ENCODE measurements at regions not wholly inside any gene's neighbourhood (a gene's known extent, or its start where the extent isn't known, plus 50 kb on each side); places are given as distances from the start of the nearest gene placed in this dataset.

DNA sequence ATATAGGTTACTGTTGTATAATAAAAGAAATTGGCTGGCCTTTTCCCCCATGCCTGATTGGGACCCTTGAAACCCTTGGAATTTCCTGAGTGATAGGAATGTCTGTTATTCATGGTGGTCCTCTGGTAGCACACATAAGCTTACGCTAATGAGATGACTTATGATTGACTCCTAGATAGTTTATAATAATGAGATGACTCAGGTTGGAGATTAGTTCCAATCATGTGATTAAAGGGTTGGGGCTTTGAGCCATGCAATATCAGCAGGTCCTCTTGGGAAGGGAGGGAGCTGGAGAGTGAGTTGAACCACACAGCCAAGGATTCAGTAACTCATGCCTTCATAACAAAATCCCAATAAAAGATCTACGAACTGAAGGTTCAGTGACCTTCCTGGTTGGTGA is 407.6 kb upstream of the MANEA start (continued):
- TF ChIP-seq, protein P1, sequence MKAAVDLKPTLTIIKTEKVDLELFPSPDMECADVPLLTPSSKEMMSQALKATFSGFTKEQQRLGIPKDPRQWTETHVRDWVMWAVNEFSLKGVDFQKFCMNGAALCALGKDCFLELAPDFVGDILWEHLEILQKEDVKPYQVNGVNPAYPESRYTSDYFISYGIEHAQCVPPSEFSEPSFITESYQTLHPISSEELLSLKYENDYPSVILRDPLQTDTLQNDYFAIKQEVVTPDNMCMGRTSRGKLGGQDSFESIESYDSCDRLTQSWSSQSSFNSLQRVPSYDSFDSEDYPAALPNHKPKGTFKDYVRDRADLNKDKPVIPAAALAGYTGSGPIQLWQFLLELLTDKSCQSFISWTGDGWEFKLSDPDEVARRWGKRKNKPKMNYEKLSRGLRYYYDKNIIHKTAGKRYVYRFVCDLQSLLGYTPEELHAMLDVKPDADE (IDR thresholded peaks at IDR 0.05): no peak
- TF ChIP-seq POLR2AphosphoS5 (IDR thresholded peaks at IDR 0.05; ENCODE audit: low read depth): no peak
- TF ChIP-seq NANOG (IDR thresholded peaks at IDR 0.05; ENCODE audit: borderline replicate concordance): no peak
- TF ChIP-seq ZNF114 (CRISPR knock-in tag; IDR thresholded peaks at IDR 0.05): no peak
- no peak for TF ChIP-seq EZH2 (IDR thresholded peaks at IDR 0.05; ENCODE audit: low read depth, unreplicated experiment)
- TF ChIP-seq JUNB (IDR thresholded peaks at IDR 0.05; ENCODE audit: unreplicated experiment): no peak

DNA sequence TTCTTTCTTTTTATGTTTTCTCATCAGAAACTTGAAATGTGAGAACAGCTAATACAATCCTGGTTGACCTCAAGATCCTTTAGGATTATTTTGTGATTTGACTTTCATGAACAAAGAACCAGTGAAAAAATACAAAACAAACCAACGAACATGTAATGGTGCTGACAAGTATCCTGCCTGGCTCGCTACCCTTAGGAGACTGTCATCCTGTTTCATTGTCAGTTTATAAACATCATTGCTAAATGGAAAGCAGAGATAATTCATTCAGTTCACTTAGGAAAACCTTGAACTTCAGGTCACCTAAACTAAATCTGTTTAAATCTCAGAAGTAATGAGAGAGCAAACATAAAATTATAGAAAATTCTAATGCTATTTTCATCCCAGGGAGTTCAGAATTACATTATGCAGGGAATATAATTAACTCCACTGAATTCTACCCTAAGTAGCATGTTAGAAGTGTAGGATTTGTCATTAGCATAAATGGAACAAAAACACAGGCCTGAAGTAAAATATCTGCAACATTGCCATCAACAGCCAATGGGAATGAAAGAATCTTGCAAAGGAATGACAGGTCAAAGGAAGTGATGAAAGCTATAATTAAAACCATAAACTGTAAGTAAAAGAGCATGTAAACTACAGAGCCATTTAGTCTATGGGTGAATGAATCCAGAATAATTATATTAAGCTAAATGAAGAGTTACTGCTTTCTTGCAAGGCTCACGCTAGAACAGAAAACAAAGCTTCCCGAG is 401.2 kb upstream of the MANEA start:
- Histone ChIP-seq H3F3A (replicated peaks; ENCODE audit: low read depth) (no peaks in the 10 kb centered on the region), H3K36me3 (ENCODE audit: insufficient read depth) (no peaks in the 10 kb centered on the region), H3K9me2 (ENCODE audit: insufficient read depth) (no peaks in the 10 kb centered on the region), H2AFZ (no peak overlapping the region), H3K4me1 (ENCODE audit: insufficient read depth) (peaks cover 12% of the 10 kb centered on the region), H3K27me3 (ENCODE audit: insufficient read depth) (no peaks in the 10 kb centered on the region), H3K79me2 (replicated peaks; ENCODE audit: insufficient read depth) (no peaks in the 10 kb centered on the region), H3K4me3 (no peak overlapping the region), H3K27ac (ENCODE audit: low read depth) (no peak overlapping the region), H3K4me2 (no peak overlapping the region), H4K20me1 (replicated peaks; ENCODE audit: insufficient read depth) (no peaks in the 10 kb centered on the region)
- Mint-ChIP-seq H3K36me3 (ENCODE audit: low read depth) (no peaks in the 10 kb centered on the region), H3K4me3 (no peak overlapping the region), H3K27ac (no peak overlapping the region), H3K4me1 (peaks cover 9% of the 10 kb centered on the region; the same call in 2 of the 3 replicates), H3K27me3 (ENCODE audit: insufficient read depth, low read depth, poor library complexity) (no peaks in the 10 kb centered on the region), H3K9me3 (no peaks in the 10 kb centered on the region)
- no peak for ATAC-seq
- DNase-seq (ENCODE audit: low spot score): no peak
- TF ChIP-seq JUNB (IDR thresholded peaks at IDR 0.05; ENCODE audit: unreplicated experiment) (no peak), ZNF331 (CRISPR knock-in tag; IDR thresholded peaks at IDR 0.05; ENCODE audit: low read depth) (no peak), STAT1 (IDR thresholded peaks at IDR 0.05; ENCODE audit: unreplicated experiment) (no peak), EZH2phosphoT487 (IDR thresholded peaks at IDR 0.05; ENCODE audit: unreplicated experiment) (no peak), NANOG (IDR thresholded peaks at IDR 0.05; ENCODE audit: borderline replicate concordance) (no peak), EZH2 (IDR thresholded peaks at IDR 0.05; ENCODE audit: low read depth, unreplicated experiment) (no peak), POLR2AphosphoS5 (IDR thresholded peaks at IDR 0.05; ENCODE audit: low read depth) (no peak), CREB1 (CRISPR knock-in tag; IDR thresholded peaks at IDR 0.05; ENCODE audit: low read depth) (no peak), ZNF114 (CRISPR knock-in tag; IDR thresholded peaks at IDR 0.05) (no peak)
- TF ChIP-seq, protein P2, sequence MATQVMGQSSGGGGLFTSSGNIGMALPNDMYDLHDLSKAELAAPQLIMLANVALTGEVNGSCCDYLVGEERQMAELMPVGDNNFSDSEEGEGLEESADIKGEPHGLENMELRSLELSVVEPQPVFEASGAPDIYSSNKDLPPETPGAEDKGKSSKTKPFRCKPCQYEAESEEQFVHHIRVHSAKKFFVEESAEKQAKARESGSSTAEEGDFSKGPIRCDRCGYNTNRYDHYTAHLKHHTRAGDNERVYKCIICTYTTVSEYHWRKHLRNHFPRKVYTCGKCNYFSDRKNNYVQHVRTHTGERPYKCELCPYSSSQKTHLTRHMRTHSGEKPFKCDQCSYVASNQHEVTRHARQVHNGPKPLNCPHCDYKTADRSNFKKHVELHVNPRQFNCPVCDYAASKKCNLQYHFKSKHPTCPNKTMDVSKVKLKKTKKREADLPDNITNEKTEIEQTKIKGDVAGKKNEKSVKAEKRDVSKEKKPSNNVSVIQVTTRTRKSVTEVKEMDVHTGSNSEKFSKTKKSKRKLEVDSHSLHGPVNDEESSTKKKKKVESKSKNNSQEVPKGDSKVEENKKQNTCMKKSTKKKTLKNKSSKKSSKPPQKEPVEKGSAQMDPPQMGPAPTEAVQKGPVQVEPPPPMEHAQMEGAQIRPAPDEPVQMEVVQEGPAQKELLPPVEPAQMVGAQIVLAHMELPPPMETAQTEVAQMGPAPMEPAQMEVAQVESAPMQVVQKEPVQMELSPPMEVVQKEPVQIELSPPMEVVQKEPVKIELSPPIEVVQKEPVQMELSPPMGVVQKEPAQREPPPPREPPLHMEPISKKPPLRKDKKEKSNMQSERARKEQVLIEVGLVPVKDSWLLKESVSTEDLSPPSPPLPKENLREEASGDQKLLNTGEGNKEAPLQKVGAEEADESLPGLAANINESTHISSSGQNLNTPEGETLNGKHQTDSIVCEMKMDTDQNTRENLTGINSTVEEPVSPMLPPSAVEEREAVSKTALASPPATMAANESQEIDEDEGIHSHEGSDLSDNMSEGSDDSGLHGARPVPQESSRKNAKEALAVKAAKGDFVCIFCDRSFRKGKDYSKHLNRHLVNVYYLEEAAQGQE (IDR thresholded peaks at IDR 0.05; ENCODE audit: unreplicated experiment): no peak
- TF ChIP-seq, protein P3, sequence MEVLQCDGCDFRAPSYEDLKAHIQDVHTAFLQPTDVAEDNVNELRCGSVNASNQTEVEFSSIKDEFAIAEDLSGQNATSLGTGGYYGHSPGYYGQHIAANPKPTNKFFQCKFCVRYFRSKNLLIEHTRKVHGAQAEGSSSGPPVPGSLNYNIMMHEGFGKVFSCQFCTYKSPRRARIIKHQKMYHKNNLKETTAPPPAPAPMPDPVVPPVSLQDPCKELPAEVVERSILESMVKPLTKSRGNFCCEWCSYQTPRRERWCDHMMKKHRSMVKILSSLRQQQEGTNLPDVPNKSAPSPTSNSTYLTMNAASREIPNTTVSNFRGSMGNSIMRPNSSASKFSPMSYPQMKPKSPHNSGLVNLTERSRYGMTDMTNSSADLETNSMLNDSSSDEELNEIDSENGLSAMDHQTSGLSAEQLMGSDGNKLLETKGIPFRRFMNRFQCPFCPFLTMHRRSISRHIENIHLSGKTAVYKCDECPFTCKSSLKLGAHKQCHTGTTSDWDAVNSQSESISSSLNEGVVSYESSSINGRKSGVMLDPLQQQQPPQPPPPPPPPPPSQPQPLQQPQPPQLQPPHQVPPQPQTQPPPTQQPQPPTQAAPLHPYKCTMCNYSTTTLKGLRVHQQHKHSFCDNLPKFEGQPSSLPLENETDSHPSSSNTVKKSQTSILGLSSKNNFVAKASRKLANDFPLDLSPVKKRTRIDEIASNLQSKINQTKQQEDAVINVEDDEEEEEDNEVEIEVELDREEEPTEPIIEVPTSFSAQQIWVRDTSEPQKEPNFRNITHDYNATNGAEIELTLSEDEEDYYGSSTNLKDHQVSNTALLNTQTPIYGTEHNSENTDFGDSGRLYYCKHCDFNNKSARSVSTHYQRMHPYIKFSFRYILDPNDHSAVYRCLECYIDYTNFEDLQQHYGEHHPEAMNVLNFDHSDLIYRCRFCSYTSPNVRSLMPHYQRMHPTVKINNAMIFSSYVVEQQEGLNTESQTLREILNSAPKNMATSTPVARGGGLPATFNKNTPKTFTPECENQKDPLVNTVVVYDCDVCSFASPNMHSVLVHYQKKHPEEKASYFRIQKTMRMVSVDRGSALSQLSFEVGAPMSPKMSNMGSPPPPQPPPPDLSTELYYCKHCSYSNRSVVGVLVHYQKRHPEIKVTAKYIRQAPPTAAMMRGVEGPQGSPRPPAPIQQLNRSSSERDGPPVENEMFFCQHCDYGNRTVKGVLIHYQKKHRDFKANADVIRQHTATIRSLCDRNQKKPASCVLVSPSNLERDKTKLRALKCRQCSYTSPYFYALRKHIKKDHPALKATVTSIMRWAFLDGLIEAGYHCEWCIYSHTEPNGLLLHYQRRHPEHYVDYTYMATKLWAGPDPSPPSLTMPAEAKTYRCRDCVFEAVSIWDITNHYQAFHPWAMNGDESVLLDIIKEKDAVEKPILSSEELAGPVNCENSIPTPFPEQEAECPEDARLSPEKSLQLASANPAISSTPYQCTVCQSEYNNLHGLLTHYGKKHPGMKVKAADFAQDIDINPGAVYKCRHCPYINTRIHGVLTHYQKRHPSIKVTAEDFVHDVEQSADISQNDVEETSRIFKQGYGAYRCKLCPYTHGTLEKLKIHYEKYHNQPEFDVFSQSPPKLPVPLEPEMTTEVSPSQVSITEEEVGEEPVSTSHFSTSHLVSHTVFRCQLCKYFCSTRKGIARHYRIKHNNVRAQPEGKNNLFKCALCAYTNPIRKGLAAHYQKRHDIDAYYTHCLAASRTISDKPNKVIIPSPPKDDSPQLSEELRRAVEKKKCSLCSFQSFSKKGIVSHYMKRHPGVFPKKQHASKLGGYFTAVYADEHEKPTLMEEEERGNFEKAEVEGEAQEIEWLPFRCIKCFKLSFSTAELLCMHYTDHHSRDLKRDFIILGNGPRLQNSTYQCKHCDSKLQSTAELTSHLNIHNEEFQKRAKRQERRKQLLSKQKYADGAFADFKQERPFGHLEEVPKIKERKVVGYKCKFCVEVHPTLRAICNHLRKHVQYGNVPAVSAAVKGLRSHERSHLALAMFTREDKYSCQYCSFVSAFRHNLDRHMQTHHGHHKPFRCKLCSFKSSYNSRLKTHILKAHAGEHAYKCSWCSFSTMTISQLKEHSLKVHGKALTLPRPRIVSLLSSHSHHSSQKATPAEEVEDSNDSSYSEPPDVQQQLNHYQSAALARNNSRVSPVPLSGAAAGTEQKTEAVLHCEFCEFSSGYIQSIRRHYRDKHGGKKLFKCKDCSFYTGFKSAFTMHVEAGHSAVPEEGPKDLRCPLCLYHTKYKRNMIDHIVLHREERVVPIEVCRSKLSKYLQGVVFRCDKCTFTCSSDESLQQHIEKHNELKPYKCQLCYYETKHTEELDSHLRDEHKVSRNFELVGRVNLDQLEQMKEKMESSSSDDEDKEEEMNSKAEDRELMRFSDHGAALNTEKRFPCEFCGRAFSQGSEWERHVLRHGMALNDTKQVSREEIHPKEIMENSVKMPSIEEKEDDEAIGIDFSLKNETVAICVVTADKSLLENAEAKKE (CRISPR knock-in tag; IDR thresholded peaks at IDR 0.05): no peak
- TF ChIP-seq, protein P1 (IDR thresholded peaks at IDR 0.05): no peak

Data from GM23338 (cell line).